Stimulated activated naive CD8-positive, alpha-beta T cell treated with anti-CD3 and anti-CD28 coated beads, Interleukin-15, Interleukin-2, amounts not matched to agents 100 U/mL and 50 U/mL, for 24 hours (primary cell): ENCODE measurements at regions not wholly inside any gene's neighbourhood (a gene's known extent, or its start where the extent isn't known, plus 50 kb on each side); places are given as distances from the start of the nearest gene placed in this dataset.
"Not testable (repeated sequence)": the region's sequence is repeated elsewhere in the genome, so short reads cannot be mapped to it uniquely, and the experiment has no call there.

Experiments
- ATAC-seq: fragments of 150-1000 bp; cut with Tn5 transposase; one replicate; pipeline ENCODE4 v1.10.0; 2021
- DNase-seq: peaks from one replicate; pipeline ENCODE4 v3.0.0; 2021

DNA sequence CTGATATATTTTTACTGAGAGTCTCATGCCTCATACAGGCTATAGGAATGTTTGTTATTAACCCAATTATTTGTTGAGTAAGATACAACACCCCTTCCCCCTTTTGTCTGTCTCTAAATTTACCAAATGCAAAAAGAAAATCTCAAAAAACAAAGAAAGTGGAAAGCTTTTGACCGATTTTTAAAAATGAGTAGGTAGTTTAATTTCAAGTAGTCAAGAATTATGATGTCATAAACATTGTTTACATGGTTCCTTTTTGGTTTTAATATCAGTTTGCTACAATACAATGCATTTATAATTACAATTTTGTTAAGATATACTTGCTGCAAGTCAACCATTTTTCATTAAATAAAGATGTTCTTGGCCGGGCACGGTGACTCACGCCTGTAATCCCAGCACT, 84.7 kb upstream of the HMGA2 start:
- DNase-seq = no peak
- ATAC-seq = no peak

DNA sequence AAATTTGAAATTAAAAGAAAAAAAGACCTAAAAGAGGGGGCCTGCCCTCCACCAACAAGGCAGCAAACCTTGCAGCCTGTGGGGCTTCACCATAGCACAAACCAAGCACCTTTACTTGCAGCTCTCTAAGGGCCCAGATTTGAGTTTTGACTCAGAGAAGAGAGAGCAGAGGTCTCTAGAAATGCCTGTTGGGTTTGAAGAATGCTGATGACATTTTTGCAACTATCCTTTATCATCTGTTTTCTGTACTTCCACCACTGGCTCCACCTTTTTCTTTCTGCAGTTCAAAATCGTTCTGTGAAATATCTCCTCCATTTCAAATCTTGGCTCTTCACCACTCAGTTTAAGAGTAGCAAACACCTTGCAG, 83.8 kb upstream of the HMGA2 start:
- ATAC-seq = no peak

DNA sequence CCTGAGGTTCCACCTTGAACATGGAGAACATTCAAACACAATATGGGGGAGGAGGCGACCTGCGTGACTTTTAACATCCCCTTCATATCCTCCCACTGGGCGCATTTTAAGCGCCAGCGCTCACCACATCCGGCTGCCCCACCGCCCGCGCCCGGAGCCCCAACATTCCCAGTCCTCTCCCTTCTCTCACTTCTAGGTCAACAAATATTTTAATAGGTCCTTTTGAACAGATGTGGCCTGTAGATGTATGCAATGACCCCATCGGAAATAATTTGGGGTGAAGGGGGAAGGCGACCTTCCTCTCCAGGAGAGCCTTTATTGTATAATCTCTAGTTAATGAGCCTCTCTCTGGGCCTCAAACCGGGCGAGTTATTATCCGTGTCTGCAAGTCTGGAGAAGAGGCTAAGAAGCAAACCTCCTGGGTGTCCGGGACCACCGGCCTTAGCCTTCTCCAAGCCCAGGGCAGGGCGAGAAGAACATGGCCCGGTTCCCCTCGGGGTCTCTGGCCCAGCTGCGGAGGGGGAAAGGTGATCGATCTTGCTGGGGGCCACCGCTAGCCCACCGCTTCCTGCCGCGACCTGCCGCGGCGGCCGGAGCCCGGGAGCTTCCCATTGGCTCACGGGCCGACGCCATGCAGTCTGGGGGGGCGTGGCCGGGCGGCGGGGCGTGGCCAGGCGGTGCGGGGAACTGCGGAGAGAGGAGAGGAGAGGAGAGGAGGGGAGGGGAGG, 83.2 kb upstream of the HMGA2 start:
- ATAC-seq = peak; percentile 83
- DNase-seq = peak; percentile 83

More for the DNA sequence above, 83.8 kb upstream of the HMGA2 start:
- no peak for DNase-seq

DNA sequence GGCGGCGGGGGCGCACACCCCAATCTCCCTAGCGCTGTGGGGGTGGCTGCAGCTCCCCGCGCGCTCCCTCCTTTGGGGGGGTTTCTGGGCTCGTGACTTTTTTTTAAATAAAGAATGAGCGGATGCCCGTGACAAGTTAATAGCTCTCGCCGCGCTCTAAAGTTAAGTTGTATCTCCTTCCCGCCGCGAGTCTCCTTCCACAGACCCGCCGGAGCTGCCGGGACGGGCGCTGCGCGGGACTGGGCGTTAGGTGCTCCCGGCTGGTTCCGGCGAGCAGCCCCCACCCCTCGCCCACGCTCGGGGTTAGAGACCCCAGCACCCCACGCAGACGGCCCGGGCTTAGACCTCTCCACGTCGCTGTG, 82.6 kb upstream of the HMGA2 start:
- ATAC-seq = peak; percentile 28
- peak; percentile 21 for DNase-seq

DNA sequence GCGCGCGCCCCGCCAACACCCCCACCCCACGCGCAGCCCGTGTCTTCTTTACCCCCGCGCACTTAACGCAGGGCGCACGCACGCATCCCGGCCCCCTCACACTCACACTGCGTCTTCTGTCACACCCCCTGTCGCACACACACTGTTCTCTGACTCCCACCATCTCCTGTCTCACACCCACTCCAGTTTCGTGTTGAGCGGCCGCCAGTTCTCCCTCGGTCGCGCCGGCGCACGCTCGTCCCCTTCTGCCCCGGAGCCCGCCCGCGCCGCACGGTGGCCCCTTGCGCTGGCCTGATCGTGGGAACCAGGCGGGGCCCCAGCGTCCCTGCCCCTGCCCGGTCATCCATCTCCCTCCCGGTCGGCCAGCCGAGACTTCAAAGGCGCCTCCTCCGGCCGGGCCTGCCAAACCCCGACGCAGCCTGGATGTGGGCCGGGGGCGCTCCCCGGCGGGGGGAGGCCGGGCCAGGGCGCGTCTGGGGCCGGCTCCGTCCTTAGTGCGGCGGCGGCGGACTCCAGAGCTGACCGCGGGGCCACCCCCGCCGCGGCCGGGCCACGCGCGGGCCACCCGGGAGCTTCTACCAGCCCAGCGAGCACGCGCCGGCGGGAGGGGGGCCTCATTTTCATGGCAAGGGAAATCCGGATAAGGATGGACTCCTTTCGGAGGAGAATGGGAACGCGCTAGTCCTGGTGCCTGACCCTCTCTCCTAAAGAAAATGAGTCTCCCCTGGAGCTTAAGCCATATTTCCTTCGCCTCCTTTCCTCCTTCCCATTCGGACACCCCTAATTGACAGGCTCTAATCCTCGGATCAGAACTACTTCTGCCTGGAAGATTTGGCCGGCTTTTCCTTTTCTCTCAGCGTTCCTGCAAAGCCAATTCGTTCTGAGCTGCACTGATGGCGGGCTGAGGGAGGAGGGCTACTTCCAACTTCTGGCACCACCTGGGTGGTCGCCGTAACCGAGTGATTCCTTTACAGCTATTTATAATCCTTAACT, 82.0 kb upstream of the HMGA2 start:
- DNase-seq (peak; percentile 10), ATAC-seq (peak; percentile 45)

DNA sequence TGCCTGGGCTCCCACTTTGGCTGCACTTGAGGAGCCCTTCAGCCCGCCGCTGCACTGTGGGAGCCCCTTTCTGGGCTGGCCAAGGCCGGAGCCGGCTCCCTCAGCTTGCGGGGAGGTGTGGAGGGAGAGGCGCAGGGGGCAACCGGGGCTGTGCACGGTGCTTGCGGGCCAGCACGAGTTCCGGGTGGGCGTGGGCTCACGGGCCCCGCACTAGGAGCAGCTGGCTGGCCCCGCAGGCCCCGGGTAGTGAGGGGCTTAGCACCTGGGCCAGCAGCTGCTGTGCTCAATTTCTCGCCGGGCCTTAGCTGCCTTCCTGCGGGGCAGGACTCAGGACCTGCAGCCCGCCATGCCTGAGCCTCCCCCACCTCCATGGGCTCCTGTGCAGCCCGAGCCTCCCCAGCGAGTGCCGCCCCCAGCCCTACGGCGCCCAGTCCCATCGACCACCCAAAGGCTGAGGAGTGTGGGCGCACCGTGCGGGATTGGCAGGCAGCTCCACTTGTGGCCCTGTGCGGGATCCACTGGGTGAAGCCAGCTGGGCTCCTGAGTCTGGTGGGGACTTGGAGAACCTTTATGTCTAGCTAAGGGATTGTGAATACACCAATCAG, 79.9 kb upstream of the HMGA2 start:
- not testable (repeated sequence) for DNase-seq, ATAC-seq

DNA sequence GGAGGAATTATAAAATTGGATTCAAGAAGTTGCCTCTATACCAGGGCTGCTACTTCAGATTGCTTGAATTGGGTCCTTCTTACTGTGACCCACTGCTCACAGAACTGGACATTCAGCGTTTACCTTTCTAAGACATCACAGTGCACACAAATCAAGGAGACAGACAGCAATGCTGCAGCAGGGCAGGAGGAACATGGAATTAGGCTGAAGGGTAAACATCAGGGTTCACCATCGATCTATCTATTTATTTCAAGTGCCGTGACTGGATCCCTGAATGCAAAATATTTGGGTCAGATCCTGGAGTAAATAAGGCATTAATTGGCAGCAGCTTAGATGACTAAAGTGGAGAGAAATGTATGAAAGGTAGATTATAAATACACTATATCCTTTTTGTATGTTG, 76.9 kb upstream of the HMGA2 start:
- DNase-seq (no peak), ATAC-seq (no peak)

DNA sequence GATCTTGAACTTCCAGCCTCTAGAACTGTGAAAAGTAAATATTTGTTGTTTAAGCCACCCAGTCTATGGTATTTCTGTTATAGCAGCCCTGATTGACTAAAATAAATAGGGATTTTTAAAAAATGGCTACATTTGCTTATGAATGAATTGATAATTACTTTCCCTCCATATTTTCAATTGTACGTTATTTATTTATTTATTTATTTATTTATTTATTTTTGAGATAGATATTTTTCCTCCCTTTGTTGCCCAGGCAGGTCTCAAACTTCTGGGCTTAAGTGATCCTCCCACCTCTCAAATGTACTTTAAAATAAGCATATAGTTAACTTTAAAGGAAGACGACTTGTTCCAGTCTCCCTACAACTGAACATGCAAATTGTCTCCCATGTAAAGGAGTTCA, 76.0 kb upstream of the HMGA2 start:
- DNase-seq (no peak), ATAC-seq (no peak)

DNA sequence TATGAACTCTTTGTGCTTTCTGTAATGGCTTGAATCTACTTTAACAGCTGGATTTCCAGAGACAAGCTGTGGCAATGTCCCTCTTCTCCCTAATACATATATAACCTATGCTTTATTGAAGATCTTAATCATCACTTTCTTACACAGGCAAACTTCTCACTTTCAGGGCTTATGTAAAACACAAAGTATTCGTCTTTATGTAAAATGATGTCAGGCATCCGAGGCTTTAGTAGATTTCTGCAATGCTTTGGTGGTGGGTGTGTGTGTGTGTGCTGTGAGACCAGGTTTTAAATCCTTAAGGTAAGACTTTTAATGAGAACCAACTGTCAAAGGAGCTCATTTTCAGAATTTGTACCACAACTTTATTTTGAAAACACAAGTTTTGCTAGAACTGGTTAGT, 70.0 kb upstream of the HMGA2 start:
- DNase-seq = no peak
- ATAC-seq = no peak

DNA sequence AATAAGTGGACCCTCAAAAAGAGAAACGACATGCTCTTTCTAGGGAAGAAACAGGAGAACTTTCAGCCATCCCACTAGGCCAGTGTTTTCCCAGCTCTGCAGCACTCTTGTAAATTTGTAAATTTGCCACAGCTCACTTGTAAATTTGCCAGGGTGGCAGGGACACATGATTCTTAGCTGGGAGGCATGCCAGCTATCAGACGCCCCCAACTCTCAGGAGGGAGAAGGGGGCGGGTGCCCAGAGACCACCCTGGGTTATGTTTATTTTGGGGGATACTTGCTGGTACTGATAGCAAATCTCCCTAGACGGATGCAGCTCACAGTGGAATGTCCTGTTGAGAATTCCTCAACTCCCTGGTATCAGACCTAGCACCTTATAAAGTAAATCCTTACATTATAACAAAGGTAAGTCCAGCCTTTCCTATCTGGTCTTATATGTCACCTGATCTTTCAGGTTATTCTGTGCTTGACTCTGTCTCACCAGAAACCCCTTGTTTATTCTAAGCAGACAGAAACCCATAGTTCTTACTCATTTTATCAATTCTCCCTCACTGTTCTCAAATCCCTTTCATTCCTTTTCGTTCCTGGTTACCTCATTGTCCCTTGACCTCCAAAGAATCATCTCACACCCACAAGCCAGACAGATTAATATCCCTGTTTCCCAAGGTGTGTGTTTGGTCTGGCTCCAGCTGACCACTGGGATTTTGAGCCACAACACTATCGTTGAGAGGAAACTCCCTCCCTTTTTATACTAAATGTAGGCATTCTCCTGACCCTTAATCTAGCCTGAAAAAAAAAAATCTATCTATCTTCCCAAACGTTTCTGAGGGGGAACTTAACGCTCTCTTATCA, 69.3 kb upstream of the HMGA2 start:
- DNase-seq (no peak), ATAC-seq (no peak)

DNA sequence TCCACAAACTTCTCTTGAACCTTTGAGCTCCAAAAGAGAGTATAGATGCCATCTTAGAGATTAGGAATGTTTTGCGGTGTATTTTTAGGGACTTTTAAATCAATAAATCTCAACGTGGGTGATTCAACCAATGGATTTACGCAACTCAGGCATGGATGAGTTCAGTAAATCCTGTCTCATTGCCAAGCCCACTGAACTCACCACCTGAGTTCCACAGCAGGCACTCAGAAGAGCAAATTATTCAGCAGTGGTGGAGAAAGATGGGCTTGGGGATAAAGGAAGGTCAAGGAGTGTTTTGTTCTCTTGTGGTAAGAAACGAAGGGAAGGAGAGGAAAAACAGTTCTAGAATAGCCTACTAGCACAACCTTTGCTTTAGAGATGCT, 68.7 kb upstream of the HMGA2 start:
- DNase-seq = no peak
- ATAC-seq = no peak

DNA sequence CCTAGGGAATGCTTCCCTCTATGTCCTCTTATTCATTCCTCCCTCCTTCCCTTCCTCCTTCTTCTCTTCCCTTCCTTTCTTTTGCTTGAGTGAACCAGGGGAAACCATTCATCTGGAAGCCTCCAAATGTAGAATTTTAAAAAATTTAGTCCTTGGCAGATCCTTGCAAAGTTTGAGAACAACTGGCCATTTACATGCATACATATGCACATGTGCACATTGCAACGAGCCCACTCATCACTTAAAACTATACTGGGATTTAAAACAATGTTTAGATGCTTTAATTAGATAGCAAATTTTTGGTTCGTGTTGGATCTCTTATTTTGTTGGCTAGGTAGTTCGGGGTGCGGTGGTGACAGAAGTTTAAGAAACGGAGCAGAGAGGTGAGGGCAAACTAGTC, 68.0 kb upstream of the HMGA2 start:
- no peak for ATAC-seq
- DNase-seq = no peak

DNA sequence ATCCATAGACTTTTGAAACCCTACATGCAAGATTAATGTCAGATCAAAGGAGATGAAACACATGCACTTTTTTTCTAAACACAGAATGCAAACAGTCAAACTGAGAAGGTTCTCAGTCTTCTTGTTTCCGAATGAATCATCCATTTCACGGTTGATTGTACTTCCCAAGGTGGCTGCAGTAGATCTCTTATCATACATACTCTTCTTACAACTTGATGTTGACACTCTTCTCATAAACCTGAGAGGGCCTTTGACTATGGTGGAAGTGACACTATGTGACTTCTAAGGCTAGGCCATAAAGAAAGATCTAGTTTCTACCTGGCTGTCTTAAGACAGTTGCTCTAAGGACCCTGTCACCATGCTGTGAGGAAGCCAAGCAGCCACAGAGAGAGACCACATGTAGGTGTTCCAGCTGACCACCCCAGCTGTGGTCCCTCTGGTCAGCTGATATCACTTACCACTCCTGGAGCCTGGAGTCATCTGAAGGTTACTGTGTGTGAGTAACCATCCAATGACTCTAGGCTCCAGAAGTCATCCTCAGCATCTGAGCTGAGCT, 67.2 kb upstream of the HMGA2 start:
- DNase-seq (peak; percentile 7), ATAC-seq (peak; percentile 89)

DNA sequence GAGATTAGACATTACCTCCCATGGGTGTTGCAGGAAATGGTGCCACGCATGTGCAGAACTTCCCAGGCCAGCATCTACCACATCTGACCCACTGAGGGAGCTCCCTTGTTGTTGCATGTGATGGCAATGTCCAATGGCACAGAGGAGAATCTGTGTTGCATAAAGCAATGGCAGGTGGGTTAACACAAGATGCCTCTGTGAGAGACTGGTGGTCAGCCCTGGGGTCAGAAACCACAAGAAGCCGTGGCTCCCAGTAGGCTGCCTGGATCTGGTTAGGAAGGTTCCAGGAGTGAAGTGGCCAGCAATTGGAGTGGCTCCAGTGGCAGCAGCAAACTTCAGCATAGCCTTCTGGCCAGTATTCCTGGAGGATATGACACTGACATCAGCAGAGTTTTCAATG, 65.9 kb upstream of the HMGA2 start:
- no peak for DNase-seq
- ATAC-seq = no peak

DNA sequence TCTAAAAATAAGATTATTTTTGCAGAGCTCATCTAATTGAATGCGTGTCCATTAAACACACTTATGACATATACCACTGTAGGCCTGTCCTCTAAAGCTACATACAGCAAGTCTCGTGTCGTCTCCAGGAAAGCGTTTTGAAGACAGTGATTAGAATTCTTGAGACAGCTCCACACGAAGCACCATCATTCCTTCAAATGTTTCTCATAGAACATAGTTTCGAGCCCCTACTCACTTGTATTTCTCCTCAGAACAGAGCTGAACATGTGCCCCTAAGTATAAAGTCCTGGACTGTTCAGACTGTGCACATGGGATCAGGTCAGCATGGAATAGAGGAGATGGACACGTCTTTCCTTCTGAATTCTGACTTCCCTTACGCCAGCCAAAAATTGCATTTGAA, 64.5 kb upstream of the HMGA2 start:
- no peak for ATAC-seq
- DNase-seq = no peak

DNA sequence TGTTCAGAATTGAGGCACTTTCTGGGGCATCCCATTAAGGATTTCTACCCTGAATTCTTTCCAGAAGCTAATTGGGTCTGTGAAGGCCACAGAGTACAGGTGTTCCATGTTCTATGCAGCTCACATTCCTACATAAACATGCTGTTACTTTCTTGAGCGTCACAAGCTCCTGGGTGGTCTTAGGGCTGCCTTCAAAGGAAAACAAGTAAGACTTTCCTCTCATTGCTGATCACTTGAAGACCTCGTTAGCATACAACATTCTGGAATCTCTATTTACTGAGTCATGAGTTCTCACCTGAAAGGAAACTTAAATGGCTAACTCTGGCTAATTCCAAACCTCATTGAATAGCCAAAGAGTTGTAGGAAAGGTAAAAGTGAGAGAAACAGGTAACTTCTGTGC, 63.0 kb upstream of the HMGA2 start:
- ATAC-seq (no peak), DNase-seq (no peak)

DNA sequence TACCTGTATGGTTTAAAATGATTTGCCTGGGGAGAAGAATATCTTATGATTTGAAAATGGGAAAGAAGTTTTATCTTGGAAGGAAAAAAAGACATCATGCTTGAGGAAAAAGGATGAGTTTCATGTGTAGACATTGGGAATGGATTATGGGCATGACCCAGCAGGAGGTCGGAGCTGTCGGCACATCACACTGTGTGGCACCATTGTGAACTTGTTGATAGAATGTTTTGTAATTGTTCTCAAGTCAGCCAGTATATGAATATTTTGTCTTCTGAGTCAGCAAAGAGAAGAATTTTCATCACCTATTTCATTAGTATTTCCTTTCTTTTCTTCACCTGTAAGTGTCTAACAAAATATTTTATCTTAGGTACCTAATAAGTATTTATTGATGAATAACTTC, 60.0 kb upstream of the HMGA2 start:
- no peak for ATAC-seq
- no peak for DNase-seq

DNA sequence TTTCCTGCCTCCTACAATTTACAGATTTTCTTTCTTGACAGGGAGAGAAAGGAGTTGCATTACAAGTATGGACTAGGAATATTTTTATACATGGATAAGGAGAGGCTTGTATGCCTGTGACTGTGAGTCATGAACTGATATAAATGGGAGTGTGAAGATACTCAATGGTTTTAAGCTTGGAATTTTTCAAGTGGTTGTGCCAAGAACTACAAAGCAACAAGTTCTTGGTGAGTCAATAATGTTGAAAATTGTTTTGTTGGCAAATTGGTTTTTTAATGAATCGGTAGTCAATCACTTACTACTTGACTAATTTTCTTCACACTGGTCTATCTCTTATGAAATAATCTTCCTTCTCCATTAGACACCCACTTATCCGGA, 58.9 kb upstream of the HMGA2 start:
- no peak for DNase-seq
- ATAC-seq = no peak

DNA sequence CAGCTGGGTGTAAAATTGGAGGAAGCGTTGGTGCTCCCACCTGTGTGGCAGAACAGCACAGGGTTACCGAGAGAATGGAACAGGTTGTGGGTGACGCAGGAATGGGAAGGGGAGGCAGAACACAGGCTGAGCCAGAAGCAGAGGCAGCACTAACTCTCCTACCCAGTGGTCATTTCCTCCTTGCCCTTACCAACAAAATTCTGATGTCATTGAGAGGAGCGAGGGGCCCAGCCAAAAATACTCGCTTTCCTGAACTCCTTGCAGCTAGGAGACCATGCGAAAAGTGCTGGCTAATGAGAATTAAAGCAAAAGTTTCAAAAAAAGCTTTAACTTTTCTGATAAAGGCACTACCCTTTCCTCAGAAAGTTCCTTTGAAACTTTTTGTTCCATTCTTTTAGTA, 54.4 kb upstream of the HMGA2 start:
- DNase-seq (no peak), ATAC-seq (no peak)
